Stimulated activated naive CD8-positive, alpha-beta T cell treated with anti-CD3 and anti-CD28 coated beads, Interleukin-15, Interleukin-2, amounts not matched to agents 100 ng/mL and 50 ng/mL, for 24 hours (primary cell): ENCODE measurements at regions not wholly inside any gene's neighbourhood (a gene's known extent, or its start where the extent isn't known, plus 50 kb on each side); places are given as distances from the start of the nearest gene placed in this dataset.

Source experiments
- H3K27ac Mint-ChIP-seq: one replicate; pipeline ENCODE4 v1.8.0; 2021; ENCODE audit warnings: mild to moderate bottlenecking, mixed read lengths
- H3K27me3 Mint-ChIP-seq: one replicate; pipeline ENCODE4 v1.8.0; 2021; ENCODE audit warnings: mixed read lengths
- H3K36me3 Mint-ChIP-seq: one replicate; pipeline ENCODE4 v1.8.0; 2021; ENCODE audit warnings: low read depth, mixed read lengths
- H3K4me1 Mint-ChIP-seq: one replicate; pipeline ENCODE4 v1.8.0; 2021; ENCODE audit warnings: low read depth, mixed read lengths
- H3K4me3 Mint-ChIP-seq: one replicate; pipeline ENCODE4 v1.8.0; 2021; ENCODE audit warnings: mild to moderate bottlenecking, mixed read lengths
- H3K9me3 Mint-ChIP-seq: one replicate; pipeline ENCODE4 v1.8.0; 2021; ENCODE audit warnings: mixed read lengths

DNA sequence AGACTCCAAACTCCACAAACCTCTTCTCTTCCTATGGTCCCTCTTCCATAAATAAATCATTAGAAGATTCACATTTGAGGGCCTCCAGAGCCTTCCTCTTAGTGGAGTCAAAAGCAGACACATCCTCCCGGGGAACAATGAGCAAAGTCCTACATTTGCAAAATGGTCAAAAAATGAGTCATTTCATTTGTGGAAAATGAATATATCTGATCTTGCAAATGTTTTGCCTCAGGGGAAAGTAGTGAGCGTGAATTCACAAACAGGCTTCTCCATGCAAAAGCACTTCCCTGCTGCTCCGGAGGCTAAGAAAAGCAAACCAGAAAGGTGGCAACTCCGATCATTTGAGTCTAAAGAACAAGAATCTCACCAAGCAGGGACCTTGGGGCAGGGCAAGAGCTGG is 86.7 kb upstream of the IQSEC1 start:
- no peak overlapping the region for H3K27ac Mint-ChIP-seq
- H3K27me3 Mint-ChIP-seq: peaks cover 6% of the 10 kb centered on the region
- peaks cover 7% of the 10 kb centered on the region for H3K9me3 Mint-ChIP-seq
- H3K4me1 Mint-ChIP-seq: no peaks in the 10 kb centered on the region
- H3K36me3 Mint-ChIP-seq: peaks cover 6% of the 10 kb centered on the region
- no peak overlapping the region for H3K4me3 Mint-ChIP-seq

- no peak overlapping the region for H3K4me3 Mint-ChIP-seq
- no peaks in the 10 kb centered on the region for H3K4me1 Mint-ChIP-seq
- H3K27ac Mint-ChIP-seq: no peak overlapping the region
- peaks cover 9% of the 10 kb centered on the region for H3K36me3 Mint-ChIP-seq
- peaks cover 11% of the 10 kb centered on the region for H3K9me3 Mint-ChIP-seq
- H3K27me3 Mint-ChIP-seq: peaks cover 6% of the 10 kb centered on the region
Observed at GRCh38 chr3:13158871-13159270, 85.6 kb upstream of the IQSEC1 start.

DNA sequence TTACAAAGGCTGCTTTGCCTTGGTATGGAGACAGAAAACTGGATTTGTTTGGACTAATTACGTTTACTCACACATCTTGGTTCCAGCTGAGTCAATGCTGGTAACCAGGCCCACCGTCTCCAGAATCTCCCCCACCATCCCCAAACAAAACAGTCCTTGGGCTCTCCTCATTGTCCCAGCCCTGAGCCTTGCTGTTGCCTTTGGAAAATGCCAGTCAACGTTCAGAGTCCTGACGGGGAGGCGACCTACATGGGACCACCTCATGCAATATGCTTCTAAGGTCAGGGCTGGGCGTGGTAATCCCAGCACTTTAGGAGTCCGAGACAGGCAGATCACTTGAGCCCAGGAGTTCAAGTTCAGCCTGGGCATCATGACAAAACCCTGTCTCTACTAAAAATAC is 85.2 kb upstream of the IQSEC1 start:
- Mint-ChIP-seq H3K36me3 (peaks cover 9% of the 10 kb centered on the region), H3K27ac (no peak overlapping the region), H3K27me3 (peaks cover 6% of the 10 kb centered on the region), H3K9me3 (peaks cover 11% of the 10 kb centered on the region), H3K4me3 (no peak overlapping the region), H3K4me1 (no peaks in the 10 kb centered on the region)

DNA sequence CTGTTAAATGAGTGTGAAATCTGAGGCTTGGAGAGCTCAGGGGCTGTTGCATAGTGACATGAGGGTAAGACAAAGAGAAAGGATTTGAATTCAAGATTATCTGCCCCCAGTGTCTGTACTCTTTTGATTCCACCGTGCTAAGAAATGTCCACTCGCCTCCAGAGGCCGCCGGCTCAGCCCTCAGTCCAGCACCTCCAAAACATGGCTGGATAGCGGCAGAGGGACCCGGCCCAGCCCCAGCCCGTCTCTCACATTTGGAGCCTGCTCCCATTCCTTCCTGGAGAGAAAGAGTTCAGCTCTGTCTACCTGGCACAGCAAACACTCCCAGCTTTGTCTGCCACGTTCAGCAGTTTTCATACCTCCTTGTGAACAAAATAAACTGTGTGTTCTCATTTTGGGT is 84.8 kb upstream of the IQSEC1 start:
- H3K9me3 Mint-ChIP-seq: peaks cover 11% of the 10 kb centered on the region
- no peaks in the 10 kb centered on the region for H3K4me1 Mint-ChIP-seq
- peaks cover 9% of the 10 kb centered on the region for H3K36me3 Mint-ChIP-seq
- peaks cover 6% of the 10 kb centered on the region for H3K27me3 Mint-ChIP-seq
- H3K4me3 Mint-ChIP-seq: no peak overlapping the region
- no peak overlapping the region for H3K27ac Mint-ChIP-seq

DNA sequence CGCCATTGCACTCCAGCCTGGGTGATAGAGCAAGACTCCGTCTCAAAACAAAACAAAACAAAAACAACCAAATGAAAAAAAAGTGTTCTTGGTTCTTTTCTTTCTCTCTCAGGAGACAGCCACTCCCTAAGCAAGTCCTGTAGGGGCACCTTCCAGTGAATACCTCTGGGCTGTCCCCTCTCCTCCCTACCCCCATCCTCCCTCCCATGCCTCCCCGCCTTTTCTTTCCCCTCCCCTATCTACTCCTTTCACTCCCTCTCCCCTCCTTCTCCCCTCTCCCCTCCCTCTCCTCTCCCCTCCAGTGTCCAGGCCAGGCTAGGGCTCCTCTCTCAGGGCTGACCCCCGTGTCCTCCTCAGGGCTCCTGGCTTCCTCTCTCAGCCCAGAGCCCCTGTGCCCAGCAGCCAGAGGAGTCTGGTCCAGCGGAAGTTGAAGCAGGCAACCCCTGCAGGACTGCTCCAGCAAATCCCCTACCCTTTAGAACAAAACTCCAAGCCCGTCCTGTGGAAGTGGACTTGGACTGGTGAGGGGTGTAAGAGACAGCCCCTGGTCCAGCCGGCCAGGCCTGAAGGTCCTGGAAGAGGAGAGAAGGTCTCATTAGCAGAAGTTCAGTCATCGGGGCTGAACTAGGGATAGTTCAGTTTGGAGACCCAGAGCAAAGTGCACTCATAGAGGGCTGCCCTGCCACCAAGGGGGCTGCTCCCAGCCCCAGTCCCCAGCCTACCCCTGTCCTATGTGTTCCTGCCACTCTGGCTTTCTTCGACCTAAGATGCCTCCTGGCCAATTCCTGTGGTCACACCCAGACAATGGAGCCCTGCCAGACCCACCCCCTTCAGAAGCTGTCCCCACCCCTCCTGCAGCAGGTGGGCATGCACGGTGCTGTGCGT is 79.8 kb upstream of the IQSEC1 start:
- peaks cover 9% of the 10 kb centered on the region for H3K4me1 Mint-ChIP-seq
- peaks cover 11% of the 10 kb centered on the region for H3K9me3 Mint-ChIP-seq
- H3K36me3 Mint-ChIP-seq: peaks cover 9% of the 10 kb centered on the region
- H3K27me3 Mint-ChIP-seq: peaks cover 6% of the 10 kb centered on the region
- H3K4me3 Mint-ChIP-seq: no peak overlapping the region
- H3K27ac Mint-ChIP-seq: no peak overlapping the region

- Mint-ChIP-seq H3K9me3 (peaks cover 6% of the 10 kb centered on the region), H3K27me3 (no peaks in the 10 kb centered on the region), H3K4me3 (no peak overlapping the region), H3K27ac (no peak overlapping the region), H3K4me1 (peaks cover 9% of the 10 kb centered on the region), H3K36me3 (peaks cover 3% of the 10 kb centered on the region)
Observed at GRCh38 chr3:13150624-13151023, 77.4 kb upstream of the IQSEC1 start.

DNA sequence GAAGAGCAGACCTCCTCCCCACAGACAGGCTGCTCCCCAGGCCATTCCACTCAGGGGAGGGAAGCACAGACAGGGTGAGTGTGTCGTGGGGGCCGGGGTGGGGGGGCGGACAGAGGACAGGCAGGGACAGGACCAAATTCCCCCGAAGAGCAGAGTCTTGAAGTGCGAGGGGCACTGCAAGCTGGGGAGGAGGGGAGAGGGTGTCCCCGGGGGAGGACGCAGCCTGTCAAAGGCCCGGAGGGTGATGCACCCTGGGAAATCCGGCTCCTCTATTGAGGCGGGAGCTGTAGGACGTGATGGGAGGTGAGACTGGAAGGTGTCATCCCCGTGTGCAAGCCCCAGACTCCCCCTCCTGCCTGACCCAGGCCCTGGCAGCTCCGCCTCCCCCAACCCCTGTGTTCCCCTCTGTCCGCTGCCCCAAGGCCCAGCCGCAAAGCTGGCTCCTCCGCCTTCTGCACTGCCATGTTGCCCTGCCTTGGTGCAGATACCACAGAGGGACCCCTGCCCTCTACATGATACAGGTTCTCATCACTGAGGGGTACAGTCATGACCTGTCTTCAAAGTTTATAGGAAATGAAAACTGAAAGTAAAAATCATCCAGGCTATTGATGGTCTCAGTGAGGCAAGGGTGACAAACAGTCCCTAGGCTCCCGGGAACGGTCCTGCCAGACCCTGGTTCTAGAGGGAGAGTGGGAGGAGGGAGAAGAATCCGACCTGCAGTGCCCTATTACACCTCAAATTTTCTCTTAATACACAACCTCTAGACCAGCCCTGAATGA is 76.3 kb upstream of the IQSEC1 start:
- H3K27me3 Mint-ChIP-seq: no peaks in the 10 kb centered on the region
- peaks cover 9% of the 10 kb centered on the region for H3K4me1 Mint-ChIP-seq
- H3K36me3 Mint-ChIP-seq: no peaks in the 10 kb centered on the region
- H3K27ac Mint-ChIP-seq: peak overlapping the region; percentile 78
- peaks cover under 1% of the 10 kb centered on the region for H3K9me3 Mint-ChIP-seq
- peak overlapping the region; percentile 32 for H3K4me3 Mint-ChIP-seq

DNA sequence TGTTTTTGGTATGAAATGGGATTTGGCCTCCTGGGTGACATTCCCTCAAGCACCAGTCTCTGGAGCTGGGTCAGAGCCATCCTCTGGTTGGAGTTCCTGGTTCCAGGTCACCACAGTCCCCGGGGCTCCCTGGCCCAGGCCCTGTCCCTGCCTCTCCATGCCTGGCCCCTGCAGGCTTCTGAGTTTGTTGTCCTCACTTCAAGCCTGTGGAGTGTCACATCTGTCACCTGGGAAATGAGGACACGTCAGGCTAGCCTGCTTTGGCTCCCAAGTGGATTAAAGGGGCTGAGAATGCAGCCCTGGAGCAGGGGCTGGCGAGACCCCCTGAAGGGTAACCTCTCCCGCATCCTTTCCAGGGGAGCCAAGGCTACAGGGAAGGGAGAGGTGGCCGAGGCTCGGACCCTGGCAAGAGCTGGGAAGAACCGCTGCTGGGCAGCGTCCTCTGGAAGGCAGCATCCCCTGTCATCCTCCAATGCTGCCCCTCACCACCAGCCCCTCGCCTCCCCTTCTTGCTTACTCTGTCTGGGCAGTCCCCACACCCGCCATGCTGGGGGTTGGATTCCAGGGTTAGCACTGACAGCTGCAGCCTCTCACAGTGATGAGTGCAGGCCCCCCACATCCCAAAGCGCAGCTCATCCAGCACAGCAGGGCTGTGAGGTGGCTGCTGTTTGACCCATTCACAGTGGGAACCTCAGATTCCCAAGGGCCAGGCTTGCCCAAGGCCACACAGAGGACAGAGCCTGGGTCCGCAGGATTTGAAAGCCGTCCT is 75.5 kb upstream of the IQSEC1 start:
- no peaks in the 10 kb centered on the region for H3K9me3 Mint-ChIP-seq
- H3K4me1 Mint-ChIP-seq: peaks cover 9% of the 10 kb centered on the region

DNA sequence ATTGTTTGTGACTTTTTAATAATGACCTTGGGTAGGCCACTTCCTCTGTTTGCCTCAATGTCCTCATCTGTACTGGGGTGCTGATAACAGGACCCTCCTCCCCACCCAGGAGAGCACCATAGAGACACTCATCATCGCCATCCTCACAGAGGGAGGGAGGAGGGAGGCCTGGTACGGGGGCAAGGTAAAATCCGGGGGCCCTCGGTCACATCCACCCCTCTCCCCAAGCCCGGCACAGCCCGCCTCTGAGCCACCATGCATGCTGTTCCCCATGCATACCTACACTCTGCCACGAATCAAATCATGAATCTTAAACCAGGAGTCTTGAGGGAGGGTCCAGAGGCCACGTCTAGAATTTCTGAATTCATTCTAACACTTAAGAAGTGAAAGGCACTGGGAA is 74.9 kb upstream of the IQSEC1 start:
- Mint-ChIP-seq H3K27me3 (no peaks in the 10 kb centered on the region), H3K9me3 (no peaks in the 10 kb centered on the region), H3K4me1 (peaks cover 9% of the 10 kb centered on the region), H3K27ac (peak overlapping the region; percentile 45), H3K4me3 (no peak overlapping the region), H3K36me3 (no peaks in the 10 kb centered on the region)

More for the DNA sequence above, 75.5 kb upstream of the IQSEC1 start:
- no peaks in the 10 kb centered on the region for H3K27me3 Mint-ChIP-seq
- H3K27ac Mint-ChIP-seq: peak overlapping the region; percentile 61
- H3K36me3 Mint-ChIP-seq: no peaks in the 10 kb centered on the region
- no peak overlapping the region for H3K4me3 Mint-ChIP-seq

- H3K27me3 Mint-ChIP-seq: no peaks in the 10 kb centered on the region
Observed at GRCh38 chr3:13147344-13147743, 74.1 kb upstream of the IQSEC1 start.

DNA sequence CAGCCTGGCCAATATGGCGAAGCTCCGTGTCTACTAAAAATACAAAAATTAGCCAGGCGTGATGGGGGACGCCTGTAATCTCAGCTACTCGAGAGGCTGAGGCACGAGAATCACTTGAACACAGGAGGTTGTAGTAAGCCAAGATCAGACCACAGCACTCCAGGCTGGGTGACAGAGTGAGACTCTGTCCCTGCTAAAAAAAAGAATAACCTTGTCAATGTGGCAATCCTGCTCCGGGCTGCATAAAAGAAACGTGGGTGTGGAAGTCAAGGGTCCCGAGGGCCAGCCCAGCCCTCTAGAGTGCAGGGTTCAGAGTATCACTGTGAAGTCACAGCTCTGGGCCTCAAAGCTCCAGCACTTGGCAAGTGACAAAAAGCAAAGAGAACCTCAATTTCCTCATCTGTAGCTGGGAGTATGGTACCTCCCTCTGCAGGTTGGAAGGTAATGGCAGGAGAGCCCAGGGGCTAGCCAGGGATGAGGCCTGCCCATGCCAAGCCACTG is 73.5 kb upstream of the IQSEC1 start:
- H3K27ac Mint-ChIP-seq: no peak overlapping the region

More at GRCh38 chr3:13147344-13147743, 74.1 kb upstream of the IQSEC1 start:
- Mint-ChIP-seq H3K4me3 (no peak overlapping the region), H3K4me1 (peaks cover 9% of the 10 kb centered on the region), H3K27ac (no peak overlapping the region), H3K36me3 (no peaks in the 10 kb centered on the region), H3K9me3 (no peaks in the 10 kb centered on the region)

DNA sequence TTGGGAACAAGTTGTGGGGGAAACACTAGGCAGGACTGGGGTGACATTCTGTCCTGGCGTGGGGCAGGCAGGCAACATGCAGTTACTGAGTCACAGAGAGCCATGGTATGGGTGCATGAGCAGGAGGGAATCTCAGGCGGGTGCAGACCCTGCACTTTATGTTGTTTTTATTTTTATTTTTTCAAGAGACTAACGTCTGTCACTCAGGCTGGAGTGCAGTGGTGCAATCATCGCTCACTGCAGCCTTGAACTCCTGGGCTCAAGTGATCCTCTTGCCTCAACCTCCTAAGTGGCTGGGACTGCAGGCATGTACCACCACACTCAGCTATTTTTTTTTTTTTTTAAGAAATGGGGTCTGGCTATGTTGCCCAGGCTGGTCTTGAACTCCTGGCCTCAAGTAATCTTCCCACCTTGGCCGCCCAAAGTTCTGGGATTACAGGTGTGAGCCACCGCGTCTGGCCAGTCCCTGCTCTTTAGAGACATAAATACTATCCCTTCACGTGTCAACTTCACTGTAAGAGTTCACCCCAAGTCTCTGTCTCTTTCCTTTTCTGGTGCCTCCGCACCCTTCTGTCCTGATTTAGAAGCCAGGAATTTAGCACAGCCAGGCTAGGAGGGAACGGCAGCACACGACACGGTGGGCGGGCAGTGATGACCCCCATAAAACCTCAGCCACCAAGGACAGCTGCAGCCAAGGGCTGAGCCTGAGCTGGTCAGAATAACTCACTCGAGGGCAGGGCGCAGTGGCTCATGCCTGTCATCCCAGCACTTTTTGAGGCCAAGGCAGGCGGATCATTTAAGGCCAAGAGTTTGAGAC is 72.8 kb upstream of the IQSEC1 start:
- peaks cover 9% of the 10 kb centered on the region for H3K4me1 Mint-ChIP-seq
- no peak overlapping the region for H3K27ac Mint-ChIP-seq
- H3K27me3 Mint-ChIP-seq: peaks cover 2% of the 10 kb centered on the region
- H3K36me3 Mint-ChIP-seq: no peaks in the 10 kb centered on the region
- no peaks in the 10 kb centered on the region for H3K9me3 Mint-ChIP-seq
- no peak overlapping the region for H3K4me3 Mint-ChIP-seq

More for the DNA sequence above, 73.5 kb upstream of the IQSEC1 start:
- Mint-ChIP-seq H3K4me1 (peaks cover 9% of the 10 kb centered on the region), H3K9me3 (no peaks in the 10 kb centered on the region), H3K36me3 (no peaks in the 10 kb centered on the region), H3K27me3 (no peaks in the 10 kb centered on the region), H3K4me3 (no peak overlapping the region)

- H3K4me3 Mint-ChIP-seq: no peak overlapping the region
- H3K36me3 Mint-ChIP-seq: no peaks in the 10 kb centered on the region
- H3K27me3 Mint-ChIP-seq: peaks cover 6% of the 10 kb centered on the region
- H3K9me3 Mint-ChIP-seq: no peaks in the 10 kb centered on the region
- peaks cover 8% of the 10 kb centered on the region for H3K4me1 Mint-ChIP-seq
- no peak overlapping the region for H3K27ac Mint-ChIP-seq
Observed at GRCh38 chr3:13145131-13145825, 72.0 kb upstream of the IQSEC1 start.
